GM23338 (cell line): ENCODE measurements at regions not wholly inside any gene's neighbourhood (a gene's known extent, or its start where the extent isn't known, plus 50 kb on each side); places are given as distances from the start of the nearest gene placed in this dataset.

Source experiments
- ATAC-seq: fragments of 200-7000 bp; cut with Tn5 transposase; 3 replicates; pipeline ENCODE4 v1.9.1; 2020
- DNase-seq: peaks from one replicate; pipeline ENCODE4 v3.0.0-alpha.2; 2015; ENCODE audit warnings: low spot score
- H2AFZ ChIP-seq: fragments of 200-600 bp; sonication (generic); 2 replicates; pipeline ENCODE4 v1.8.0; 2016; ENCODE audit warnings: antibody characterized with exemption, mild to moderate bottlenecking, moderate library complexity
- H3F3A ChIP-seq: fragments of 200-600 bp; sonication (generic); replicated peaks from 2 replicates; pipeline ENCODE4 v1.8.0; 2017; ENCODE audit warnings: antibody characterized with exemption, mixed run types, low read depth
- H3K27ac ChIP-seq: fragments of 200-600 bp; sonication (generic); 2 replicates; pipeline ENCODE4 v1.6.1; 2016; ENCODE audit warnings: low read depth
- H3K27me3 ChIP-seq: fragments of 200-600 bp; sonication (generic); 2 replicates; pipeline ENCODE4 v1.8.0; 2016; ENCODE audit warnings: mild to moderate bottlenecking, mixed run types, moderate library complexity; ENCODE audit not compliant: insufficient read depth
- H3K36me3 ChIP-seq: fragments of 200-600 bp; sonication (generic); 2 replicates; pipeline ENCODE4 v1.8.0; 2016; ENCODE audit warnings: mild to moderate bottlenecking; ENCODE audit not compliant: insufficient read depth
- H3K4me1 ChIP-seq: fragments of 200-600 bp; sonication (generic); 2 replicates; pipeline ENCODE4 v1.8.0; 2016; ENCODE audit warnings: mild to moderate bottlenecking, moderate library complexity; ENCODE audit not compliant: insufficient read depth
- H3K4me2 ChIP-seq: fragments of 200-600 bp; sonication (generic); 2 replicates; pipeline ENCODE4 v1.7.1; 2017; ENCODE audit warnings: mixed run types
- H3K4me3 ChIP-seq: fragments of 200-600 bp; sonication (generic); 2 replicates; pipeline ENCODE4 v1.6.1; 2016; ENCODE audit warnings: mixed run types
- H3K79me2 ChIP-seq: fragments of 200-600 bp; sonication (generic); replicated peaks from 2 replicates; pipeline ENCODE4 v1.8.0; 2017; ENCODE audit warnings: mild to moderate bottlenecking; ENCODE audit not compliant: insufficient read depth
- H3K9me2 ChIP-seq: fragments of 200-600 bp; sonication (generic); 2 replicates; pipeline ENCODE4 v1.8.0; 2017; ENCODE audit not compliant: insufficient read depth
- H4K20me1 ChIP-seq: fragments of 200-600 bp; sonication (generic); replicated peaks from 2 replicates; pipeline ENCODE4 v1.8.0; 2017; ENCODE audit warnings: mild to moderate bottlenecking; ENCODE audit not compliant: insufficient read depth
- H3K27ac Mint-ChIP-seq: 2 replicates; pipeline ENCODE4 v1.8.0; 2020; ENCODE audit warnings: inconsistent platforms, mild to moderate bottlenecking, moderate library complexity, mixed read lengths
- H3K27me3 Mint-ChIP-seq: 3 replicates; pipeline ENCODE4 v1.8.0; 2022; ENCODE audit warnings: low read depth, mild to moderate bottlenecking, moderate library complexity, mixed read lengths, inconsistent platforms; ENCODE audit not compliant: insufficient read depth, poor library complexity
- H3K36me3 Mint-ChIP-seq: 3 replicates; pipeline ENCODE4 v1.8.0; 2021; ENCODE audit warnings: low read depth, mild to moderate bottlenecking, inconsistent platforms, moderate library complexity, mixed read lengths
- H3K4me1 Mint-ChIP-seq: 3 replicates; pipeline ENCODE4 v1.8.0; 2020; ENCODE audit warnings: mild to moderate bottlenecking, inconsistent platforms, mixed read lengths
- H3K4me3 Mint-ChIP-seq: 3 replicates; pipeline ENCODE4 v1.8.0; 2021; ENCODE audit warnings: moderate library complexity, mild to moderate bottlenecking, inconsistent platforms, mixed read lengths
- H3K9me3 Mint-ChIP-seq: 3 replicates; pipeline ENCODE4 v1.8.0; 2020; ENCODE audit warnings: moderate library complexity, mild to moderate bottlenecking, inconsistent platforms, mixed read lengths
- CREB1 ChIP-seq: fragments of 250-450 bp; sonication (Bioruptor Pico); IDR thresholded peaks from 2 replicates; pipeline ENCODE4 v1.5.0; 2020; ENCODE audit warnings: low read depth, mild to moderate bottlenecking, moderate library complexity
- CTCF ChIP-seq, 2 experiments: fragments of 200-600 bp in 1 of 2; sonication (generic) in 1 of 2; conservative IDR thresholded peaks; 2 replicates each; pipeline versions ENCODE4 v1.5.1 to v1.6.1; 2016 to 2017; ENCODE audit warnings: antibody characterized with exemption in 2 of 2, low read depth in 2 of 2, mild to moderate bottlenecking in 2 of 2, moderate library complexity in 1 of 2
- ETS1 ChIP-seq: IDR thresholded peaks from 2 replicates; pipeline ENCODE4 v1.6.1; 2016; ENCODE audit warnings: antibody characterized with exemption
- EZH2phosphoT487 ChIP-seq: fragments of 200-600 bp; sonication (generic); IDR thresholded peaks from one replicate; pipeline ENCODE4 v1.8.1; 2018; ENCODE audit warnings: antibody characterized with exemption; ENCODE audit not compliant: unreplicated experiment
- JUNB ChIP-seq: IDR thresholded peaks from one replicate; pipeline ENCODE4 v1.6.1; 2016; ENCODE audit warnings: antibody characterized with exemption; ENCODE audit not compliant: unreplicated experiment
- NANOG ChIP-seq: IDR thresholded peaks from 2 replicates; pipeline ENCODE4 v1.6.1; 2016; ENCODE audit warnings: antibody characterized with exemption, borderline replicate concordance
- POLR2AphosphoS5 ChIP-seq: IDR thresholded peaks from 2 replicates; pipeline ENCODE4 v1.6.1; 2016; ENCODE audit warnings: antibody characterized with exemption, low read depth
- REST ChIP-seq: IDR thresholded peaks from one replicate; pipeline ENCODE4 v1.6.1; 2018; ENCODE audit warnings: antibody characterized with exemption; ENCODE audit not compliant: unreplicated experiment
- STAT1 ChIP-seq: IDR thresholded peaks from one replicate; pipeline ENCODE4 v1.6.1; 2016; ENCODE audit warnings: antibody characterized with exemption; ENCODE audit not compliant: unreplicated experiment
- ZNF331 ChIP-seq: fragments of 250-450 bp; sonication (Bioruptor Pico); IDR thresholded peaks from 2 replicates; pipeline ENCODE4 v1.5.0; 2020; ENCODE audit warnings: low read depth, mild to moderate bottlenecking, moderate library complexity

- no peak overlapping the region for H3K4me3 Mint-ChIP-seq
- Histone ChIP-seq H4K20me1 (no peaks in the 10 kb centered on the region), H3K27ac (no peak overlapping the region), H3F3A (no peaks in the 10 kb centered on the region), H3K36me3 (no peaks in the 10 kb centered on the region), H3K4me3 (no peak overlapping the region), H3K9me2 (peaks cover 13% of the 10 kb centered on the region; the same call in 1 of the 2 replicates), H2AFZ (no peak overlapping the region), H3K4me2 (no peak overlapping the region), H3K79me2 (no peaks in the 10 kb centered on the region), H3K27me3 (no peaks in the 10 kb centered on the region), H3K4me1 (peaks cover 15% of the 10 kb centered on the region)
- H3K36me3 Mint-ChIP-seq = no peaks in the 10 kb centered on the region; the same call in 1 of the 3 replicates
- TF ChIP-seq STAT1 = no peak
- TF ChIP-seq JUNB = no peak
- TF ChIP-seq REST = no peak
- no peak for TF ChIP-seq ZNF331 (CRISPR knock-in tag)
- no peak for TF ChIP-seq ETS1
- no peak for TF ChIP-seq CTCF (conservative IDR thresholded peaks at IDR 0.05; ENCODE audit: low read depth in 2 of 2)
- ATAC-seq (no peak), DNase-seq (no peak)
- peaks cover 17% of the 10 kb centered on the region for H3K4me1 Mint-ChIP-seq
- H3K27me3 Mint-ChIP-seq = peaks cover 2% of the 10 kb centered on the region
- H3K27ac Mint-ChIP-seq = no peak overlapping the region
- H3K9me3 Mint-ChIP-seq = peaks cover 3% of the 10 kb centered on the region; the same call in 2 of the 3 replicates
These were observed 207.0 kb upstream of the ZNF462 start for GRCh38 chr9:106655966-106656365.

GRCh38 chr9:106657926-106658325, 205.0 kb upstream of the ZNF462 start:
- no peak overlapping the region for H3K4me2 ChIP-seq
- no peaks in the 10 kb centered on the region for H3K27me3 ChIP-seq
- Mint-ChIP-seq H3K27ac (no peak overlapping the region), H3K4me1 (peaks cover 17% of the 10 kb centered on the region), H3K4me3 (no peak overlapping the region), H3K36me3 (no peaks in the 10 kb centered on the region; the same call in 2 of the 3 replicates), H3K9me3 (no peaks in the 10 kb centered on the region), H3K27me3 (peaks cover 2% of the 10 kb centered on the region)
- H3K4me3 ChIP-seq = no peak overlapping the region
- DNase-seq (no peak), ATAC-seq (no peak)
- H2AFZ ChIP-seq = no peak overlapping the region
- H3K4me1 ChIP-seq = peaks cover 15% of the 10 kb centered on the region
- H4K20me1 ChIP-seq = no peaks in the 10 kb centered on the region
- no peaks in the 10 kb centered on the region for H3K36me3 ChIP-seq
- no peaks in the 10 kb centered on the region for H3F3A ChIP-seq
- no peaks in the 10 kb centered on the region for H3K79me2 ChIP-seq
- no peak overlapping the region for H3K27ac ChIP-seq
- H3K9me2 ChIP-seq = peaks cover 13% of the 10 kb centered on the region; the same call in 1 of the 2 replicates
- TF ChIP-seq NANOG (no peak), JUNB (no peak), REST (no peak), POLR2AphosphoS5 (no peak), EZH2phosphoT487 (no peak), CTCF (conservative IDR thresholded peaks at IDR 0.05; ENCODE audit: low read depth in 2 of 2) (no peak), CREB1 (no peak), ZNF331 (CRISPR knock-in tag) (no peak)
